GM12872 (cell line): ENCODE measurements at regions not wholly inside any gene's neighbourhood (a gene's known extent, or its start where the extent isn't known, plus 50 kb on each side); places are given as distances from the start of the nearest gene placed in this dataset.
A peak's percentile ranks its signal among the peaks of the same experiment; 100 is the strongest.

Experiments used
- TF ChIP-seq, protein P1 (sequence below): IDR thresholded peaks from 3 replicates; pipeline ENCODE4 v1.5.1; 2011; ENCODE audit warnings: low read depth, mild to moderate bottlenecking, low read length, moderate library complexity; ENCODE audit not compliant: insufficient read depth

DNA sequence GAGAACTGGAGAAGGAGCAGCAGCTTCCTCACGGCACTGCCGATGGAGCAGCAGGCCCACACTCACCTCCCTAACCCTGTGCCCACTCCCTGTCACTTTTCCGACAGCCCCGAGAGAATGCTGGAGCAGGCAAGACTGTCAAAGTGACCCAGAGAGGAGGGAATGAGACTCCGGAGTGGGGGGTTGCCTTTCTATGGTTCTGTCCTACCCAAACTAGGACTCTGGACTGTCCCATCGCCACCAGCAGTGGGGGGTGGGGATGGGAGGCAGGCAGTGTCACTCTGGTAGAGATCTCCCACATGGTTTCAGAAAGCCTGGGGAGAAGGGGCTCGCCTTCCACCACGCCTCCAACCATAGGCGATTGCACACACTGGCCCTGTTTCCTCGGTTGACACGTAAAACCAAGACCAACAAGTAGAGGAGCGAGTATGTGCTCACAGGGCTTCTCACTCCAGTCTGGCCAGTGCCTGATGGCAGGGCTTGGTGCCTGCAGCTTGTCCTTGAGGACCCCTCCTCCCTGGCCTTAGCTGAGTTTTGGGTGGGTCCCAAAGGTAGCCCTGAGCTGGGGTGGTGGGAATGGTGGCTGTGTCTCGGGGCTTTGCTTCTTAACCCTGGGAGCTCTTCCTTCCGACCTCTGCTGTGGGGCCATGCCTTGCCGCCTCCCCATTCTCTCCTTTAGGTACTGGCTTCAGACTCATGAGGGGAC, 148.5 kb downstream of the PTPN20 start:
- TF ChIP-seq, protein P1, sequence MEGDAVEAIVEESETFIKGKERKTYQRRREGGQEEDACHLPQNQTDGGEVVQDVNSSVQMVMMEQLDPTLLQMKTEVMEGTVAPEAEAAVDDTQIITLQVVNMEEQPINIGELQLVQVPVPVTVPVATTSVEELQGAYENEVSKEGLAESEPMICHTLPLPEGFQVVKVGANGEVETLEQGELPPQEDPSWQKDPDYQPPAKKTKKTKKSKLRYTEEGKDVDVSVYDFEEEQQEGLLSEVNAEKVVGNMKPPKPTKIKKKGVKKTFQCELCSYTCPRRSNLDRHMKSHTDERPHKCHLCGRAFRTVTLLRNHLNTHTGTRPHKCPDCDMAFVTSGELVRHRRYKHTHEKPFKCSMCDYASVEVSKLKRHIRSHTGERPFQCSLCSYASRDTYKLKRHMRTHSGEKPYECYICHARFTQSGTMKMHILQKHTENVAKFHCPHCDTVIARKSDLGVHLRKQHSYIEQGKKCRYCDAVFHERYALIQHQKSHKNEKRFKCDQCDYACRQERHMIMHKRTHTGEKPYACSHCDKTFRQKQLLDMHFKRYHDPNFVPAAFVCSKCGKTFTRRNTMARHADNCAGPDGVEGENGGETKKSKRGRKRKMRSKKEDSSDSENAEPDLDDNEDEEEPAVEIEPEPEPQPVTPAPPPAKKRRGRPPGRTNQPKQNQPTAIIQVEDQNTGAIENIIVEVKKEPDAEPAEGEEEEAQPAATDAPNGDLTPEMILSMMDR: no peak

DNA sequence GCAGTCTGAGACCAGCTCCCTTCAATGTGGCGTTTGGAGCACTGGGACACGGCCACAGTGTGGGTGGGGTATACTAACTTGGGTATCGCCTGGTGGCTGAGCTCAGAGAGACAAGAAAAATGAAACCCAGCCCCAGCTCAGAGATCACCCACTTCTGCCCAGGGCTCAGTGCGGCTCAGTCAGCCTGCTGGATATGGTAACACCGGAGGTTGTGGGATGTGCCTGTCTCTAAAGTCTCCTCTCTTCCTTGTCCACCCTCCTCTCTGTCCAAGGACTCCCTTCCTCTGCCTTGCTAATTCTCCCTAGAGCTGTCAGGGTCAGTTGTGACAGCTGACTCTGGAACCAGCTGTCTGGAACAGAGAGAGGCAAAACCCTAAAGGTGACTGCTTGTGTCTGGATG, 149.1 kb downstream of the PTPN20 start:
- TF ChIP-seq, protein P1: no peak

DNA sequence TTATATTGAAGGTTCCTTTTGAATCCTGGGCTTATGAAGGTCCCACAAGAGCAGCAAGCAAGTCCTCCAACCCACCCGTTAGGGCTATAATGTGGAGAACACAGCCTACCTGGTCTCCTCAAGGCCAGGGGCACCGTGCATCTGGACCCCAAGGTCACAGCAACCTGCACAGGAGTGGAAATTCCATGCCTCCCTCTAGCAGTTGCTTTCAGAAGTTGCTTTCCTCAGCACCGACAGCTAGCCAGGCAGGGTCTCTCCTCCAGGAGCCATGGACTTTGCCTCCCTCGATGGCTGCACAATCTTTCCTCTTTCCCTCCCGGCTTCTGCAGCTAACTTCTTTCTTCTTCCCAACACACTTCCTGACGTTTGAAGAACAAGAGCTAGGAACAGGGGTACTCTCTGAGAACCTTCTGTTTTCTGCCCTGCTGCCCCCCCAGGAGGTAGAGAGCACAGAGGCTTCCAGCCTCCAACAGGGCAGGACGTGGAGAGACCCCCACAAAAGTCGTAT, 149.8 kb downstream of the PTPN20 start:
- TF ChIP-seq, protein P1: no peak

DNA sequence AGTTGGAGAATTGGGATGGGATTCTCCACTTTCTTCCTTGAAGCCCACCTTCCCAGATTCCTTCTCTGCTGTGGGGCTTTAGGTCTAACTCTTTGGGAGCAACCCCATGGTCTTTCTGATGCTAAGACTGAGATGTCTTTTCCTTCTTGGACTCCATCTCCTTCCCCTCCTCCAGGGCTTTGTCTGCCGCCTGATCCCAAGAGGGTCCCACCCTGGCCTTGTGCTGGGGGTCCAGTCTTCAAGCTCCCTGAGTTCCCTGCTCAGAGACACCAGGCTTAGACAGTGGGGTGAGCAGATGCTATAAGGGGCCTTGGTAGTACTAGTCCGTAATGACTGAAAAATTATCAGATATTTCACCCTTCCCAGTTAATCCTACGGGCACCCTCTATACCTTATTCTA, 150.5 kb downstream of the PTPN20 start:
- TF ChIP-seq, protein P1: no peak

DNA sequence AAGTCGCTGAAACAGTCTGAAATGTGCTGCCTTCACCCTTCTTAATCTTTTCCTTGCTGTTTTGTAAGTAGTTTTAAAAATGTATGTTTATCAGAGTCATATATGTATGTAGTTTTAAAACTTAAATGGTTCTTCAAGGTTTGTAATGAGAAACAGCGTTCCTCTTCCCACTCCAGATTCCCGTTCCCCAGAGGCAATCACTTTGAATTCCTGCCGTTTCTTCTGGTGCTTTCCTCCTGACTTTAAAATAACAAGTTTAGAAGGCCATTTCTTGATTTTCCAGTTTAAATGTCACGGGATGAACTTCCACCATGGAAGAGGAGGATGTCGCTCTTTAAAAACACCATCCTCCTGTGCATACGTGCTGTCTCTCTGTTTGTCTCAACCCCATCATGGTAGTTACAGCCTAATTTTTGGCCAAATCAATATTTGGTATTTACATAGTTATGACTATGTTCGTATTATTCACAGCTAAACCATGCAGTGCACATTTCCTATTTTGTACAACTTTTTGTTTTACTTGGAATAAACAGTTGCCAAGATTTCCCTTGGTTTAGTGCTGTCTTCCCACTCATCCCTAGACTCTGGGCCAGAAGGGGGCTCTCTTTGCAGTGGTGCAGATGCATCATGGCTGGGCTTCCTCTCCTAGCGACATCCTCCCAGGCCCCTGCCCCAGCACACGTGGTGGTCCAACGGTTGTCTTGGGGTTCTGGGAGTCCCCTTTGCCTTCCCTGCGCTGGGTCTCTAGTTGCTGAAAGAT, 151.4 kb downstream of the PTPN20 start:
- TF ChIP-seq, protein P1: 0 out of 3 replicates have a peak, but pooled peaks have one; percentile 2

DNA sequence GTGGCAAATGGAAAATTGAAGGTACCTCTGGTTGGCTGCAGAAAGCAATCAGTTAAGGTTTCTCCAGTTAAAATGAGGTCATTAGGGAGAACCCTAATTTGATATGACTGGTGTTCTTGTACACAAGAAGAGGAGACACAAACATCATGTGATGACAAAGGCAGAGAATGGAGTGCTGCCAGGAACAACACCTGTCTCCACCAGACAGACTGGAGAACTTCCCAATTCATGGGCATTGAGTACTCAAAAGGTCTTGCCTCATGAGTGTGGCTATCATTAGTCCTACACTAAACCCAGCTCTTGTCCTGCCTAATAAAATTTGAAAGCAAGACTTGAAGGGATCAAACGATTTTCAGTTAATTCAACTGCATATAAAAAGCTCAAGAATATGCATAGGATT, 152.6 kb downstream of the PTPN20 start:
- TF ChIP-seq, protein P1: no peak

DNA sequence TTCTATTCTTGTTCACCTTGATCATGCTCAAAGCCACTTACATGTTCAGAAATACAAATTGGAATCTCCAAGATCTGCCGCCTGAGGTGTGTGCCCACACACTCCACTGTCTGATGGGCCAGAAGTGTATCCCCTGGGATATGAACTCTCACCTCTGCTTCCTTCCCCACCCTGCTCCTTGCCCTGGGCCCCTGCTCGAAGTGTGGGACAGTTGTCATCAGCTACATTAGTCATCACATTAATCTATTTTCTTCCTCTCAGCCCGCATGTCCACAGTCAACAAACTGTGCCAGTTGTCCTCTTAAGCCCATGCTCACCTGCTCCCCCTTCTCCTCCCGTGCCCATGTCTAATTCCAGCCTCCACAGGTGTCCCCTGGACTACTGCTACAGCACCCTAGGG, 154.7 kb downstream of the PTPN20 start:
- TF ChIP-seq, protein P1: no peak
